Naive thymus-derived CD4-positive, alpha-beta T cell (primary cell): ENCODE measurements at regions not wholly inside any gene's neighbourhood (a gene's known extent, or its start where the extent isn't known, plus 50 kb on each side); places are given as distances from the start of the nearest gene placed in this dataset.

ENCODE experiments used
- ATAC-seq: fragments of 150-1000 bp; cut with Tn5 transposase; 2 replicates; pipeline ENCODE4 v1.10.0; 2021; ENCODE audit warnings: mild to moderate bottlenecking, moderate library complexity
- CTCF ChIA-PET: fragments of 350-600 bp; sonication (Branson Sonifier 250); formaldehyde crosslinking; loops from one replicate; lab custom pipeline; 2021; ENCODE audit warnings: antibody characterized with exemption; lab: Charles Lee
- POLR2A ChIA-PET: fragments of 350-600 bp; sonication (Branson Sonifier 250); formaldehyde crosslinking; loops from one replicate; lab custom pipeline; 2021; ENCODE audit warnings: antibody characterized with exemption, inconsistent platforms; lab: Charles Lee
- DNase-seq, 9 donors: peaks; one replicate each; pipeline versions ENCODE4 v3.0.0 to v3.0.0-alpha.2; 2020 to 2022; ENCODE audit warnings: mixed read lengths in 1 of 9
- H3K27ac ChIP-seq: one replicate; pipeline ENCODE4 v1.7.0; 2013; ENCODE audit warnings: mild to moderate bottlenecking, low read depth, low read length, moderate library complexity
- H3K27me3 ChIP-seq, 2 donors: one replicate each; pipeline ENCODE4 v1.7.0; 2013; ENCODE audit warnings: low read length in 2 of 2, mild to moderate bottlenecking in 2 of 2, moderate library complexity in 2 of 2; ENCODE audit not compliant: control insufficient read depth in 2 of 2, insufficient read depth in 2 of 2
- H3K36me3 ChIP-seq, 3 experiments: 1 replicate in 2 of 3; 2 replicates in 1 of 3; pipeline ENCODE4 v1.7.0; 2013; ENCODE audit warnings: low read length in 3 of 3, mild to moderate bottlenecking in 3 of 3, moderate library complexity in 1 of 3; ENCODE audit not compliant: insufficient read depth in 3 of 3, control insufficient read depth in 2 of 3
- H3K4me1 ChIP-seq, 2 donors: one replicate each; pipeline ENCODE4 v1.7.0; 2013; ENCODE audit warnings: low read length in 2 of 2, mild to moderate bottlenecking in 2 of 2, moderate library complexity in 1 of 2; ENCODE audit not compliant: control insufficient read depth in 2 of 2, insufficient read depth in 2 of 2
- H3K4me3 ChIP-seq: 2 replicates; pipeline ENCODE4 v1.7.0; 2013; ENCODE audit warnings: mild to moderate bottlenecking, low read length
- H3K9me3 ChIP-seq, 3 experiments: 1 replicate in 2 of 3; 2 replicates in 1 of 3; pipeline ENCODE4 v1.7.0; 2013; ENCODE audit warnings: low read length in 3 of 3; ENCODE audit not compliant: control insufficient read depth in 2 of 3
- H3K27ac Mint-ChIP-seq, 9 donors: one replicate each; pipeline ENCODE4 v1.8.0; 2020 to 2022; ENCODE audit warnings: mixed read lengths in 9 of 9, mild to moderate bottlenecking in 8 of 9, moderate library complexity in 5 of 9, inconsistent platforms in 2 of 9
- H3K27me3 Mint-ChIP-seq, 5 donors: one replicate each; pipeline ENCODE4 v1.8.0; 2021 to 2022; ENCODE audit warnings: mixed read lengths in 5 of 5, mild to moderate bottlenecking in 1 of 5
- H3K36me3 Mint-ChIP-seq, 5 donors: one replicate each; pipeline ENCODE4 v1.8.0; 2020 to 2022; ENCODE audit warnings: mixed read lengths in 5 of 5, mild to moderate bottlenecking in 3 of 5, inconsistent platforms in 1 of 5
- H3K4me1 Mint-ChIP-seq, 7 donors: one replicate each; pipeline ENCODE4 v1.8.0; 2020 to 2022; ENCODE audit warnings: mixed read lengths in 7 of 7, mild to moderate bottlenecking in 3 of 7, inconsistent platforms in 1 of 7
- H3K4me3 Mint-ChIP-seq, 10 donors: one replicate each; pipeline ENCODE4 v1.8.0; 2020 to 2022; ENCODE audit warnings: mild to moderate bottlenecking in 10 of 10, mixed read lengths in 10 of 10, moderate library complexity in 6 of 10, inconsistent platforms in 2 of 10
- H3K9me3 Mint-ChIP-seq, 11 donors: one replicate each; pipeline ENCODE4 v1.8.0; 2020 to 2022; ENCODE audit warnings: mixed read lengths in 11 of 11, mild to moderate bottlenecking in 4 of 11, inconsistent platforms in 1 of 11, moderate library complexity in 1 of 11
- intact Hi-C, 2 donors: fragments of 100-400 bp; cut with micrococcal nuclease; formaldehyde crosslinking; loops; one replicate each; pipeline ENCODE4 v1.15.1; 2023

DNA sequence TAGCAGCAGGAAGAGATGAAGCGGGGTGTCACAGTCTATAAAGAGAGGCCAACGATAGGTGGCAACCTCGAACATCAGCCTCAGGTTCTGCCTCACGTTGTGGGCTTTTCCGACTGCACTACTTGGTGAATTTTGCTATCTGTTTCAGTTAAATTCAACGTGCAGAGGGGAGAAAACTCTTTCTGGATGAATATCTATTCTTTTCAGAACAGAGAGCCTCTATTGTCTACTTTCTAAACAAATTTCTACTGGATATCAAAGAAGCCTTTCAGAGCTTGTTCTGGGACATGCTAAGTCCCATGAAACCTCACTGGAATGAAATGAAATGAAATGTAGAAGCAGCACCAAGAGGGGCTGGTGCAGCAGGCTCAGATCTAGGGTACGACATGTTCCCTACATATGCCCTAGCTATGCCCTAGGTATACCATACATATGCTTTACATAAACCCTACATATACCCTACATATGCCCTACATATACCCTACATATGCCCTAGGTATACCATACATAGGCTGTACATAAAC, 116.5 kb upstream of the TRIM2 start:
- Mint-ChIP-seq H3K36me3 (no peaks in the 10 kb centered on the region), H3K27ac (no peak overlapping the region), H3K27me3 (peaks cover 0 to 10% (median 0%) of the 10 kb centered on the region in 5 donors), H3K4me1 (peaks cover 13 to 36% (median 29%) of the 10 kb centered on the region in 7 donors), H3K4me3 (no peak overlapping the region), H3K9me3 (no peaks in the 10 kb centered on the region)
- CTCF ChIA-PET = interaction anchor here (1.0 kb wide), 1 partner anchor 40 kb away, joined by 7 read pairs; no protein-coding TSS in a partner anchor
- intact Hi-C loops = no loop called here
- no peak overlapping the region for H3K4me3 ChIP-seq
- H3K27ac ChIP-seq = no peak overlapping the region
- H3K4me1 ChIP-seq = peaks cover 0 to 15% of the 10 kb centered on the region in 2 donors
- ATAC-seq = no peak
- H3K27me3 ChIP-seq = no peaks in the 10 kb centered on the region
- DNase-seq = no peak
- no peaks in the 10 kb centered on the region for H3K36me3 ChIP-seq
- POLR2A ChIA-PET = interaction anchor here (2.9 kb wide), 1 partner anchor 29 kb away, joined by 8 read pairs; no protein-coding TSS in a partner anchor
- H3K9me3 ChIP-seq = no peaks in the 10 kb centered on the region

GRCh38 chr4:153089742-153090141, 114.5 kb upstream of the TRIM2 start:
- POLR2A ChIA-PET = interaction anchor here (2.9 kb wide), 1 partner anchor 27 kb away, joined by 8 read pairs; no protein-coding TSS in a partner anchor
- no peak for ATAC-seq

GRCh38 chr4:153090181-153090580, 114.1 kb upstream of the TRIM2 start:
- Histone ChIP-seq H3K4me3 (no peak overlapping the region), H3K36me3 (no peaks in the 10 kb centered on the region), H3K9me3 (no peaks in the 10 kb centered on the region), H3K4me1 (peaks cover 0 to 4% of the 10 kb centered on the region in 2 donors), H3K27me3 (no peaks in the 10 kb centered on the region), H3K27ac (no peak overlapping the region)
- CTCF ChIA-PET = interaction anchor here (1.3 to 3.1 kb wide), 3 partner anchors 10 to 37 kb away, joined by 4 to 39 read pairs (median 4); no protein-coding TSS in a partner anchor
- ATAC-seq (no peak), DNase-seq (no peak)
- Mint-ChIP-seq H3K4me3 (no peak overlapping the region), H3K27me3 (peaks cover 0 to 6% (median 0%) of the 10 kb centered on the region in 5 donors), H3K36me3 (no peaks in the 10 kb centered on the region), H3K27ac (peak overlapping the region in 4 of 9 donors; percentile 18 to 89 (median 48)), H3K9me3 (no peaks in the 10 kb centered on the region), H3K4me1 (peaks cover 7 to 20% (median 16%) of the 10 kb centered on the region in 7 donors)
- POLR2A ChIA-PET = interaction anchor here (1.4 to 2.9 kb wide), 2 partner anchors 24 to 26 kb away, joined by 4 to 8 read pairs; no protein-coding TSS in a partner anchor
- intact Hi-C loops = no loop called here

More at GRCh38 chr4:153089742-153090141, 114.5 kb upstream of the TRIM2 start:
- no peaks in the 10 kb centered on the region for H3K27me3 ChIP-seq
- no peak overlapping the region for H3K4me3 ChIP-seq
- Mint-ChIP-seq H3K9me3 (no peaks in the 10 kb centered on the region), H3K4me1 (peaks cover 8 to 22% (median 18%) of the 10 kb centered on the region in 7 donors), H3K36me3 (no peaks in the 10 kb centered on the region), H3K27me3 (peaks cover 0 to 6% (median 0%) of the 10 kb centered on the region in 5 donors), H3K4me3 (no peak overlapping the region), H3K27ac (no peak overlapping the region)
- DNase-seq = no peak
- H3K9me3 ChIP-seq = no peaks in the 10 kb centered on the region
- CTCF ChIA-PET = interaction anchor here (0.6 to 3.1 kb wide), 5 partner anchors 11 to 243 kb away, joined by 3 to 39 read pairs (median 4); no protein-coding TSS in a partner anchor
- no peak overlapping the region for H3K27ac ChIP-seq
- H3K4me1 ChIP-seq = peaks cover 0 to 8% of the 10 kb centered on the region in 2 donors
- intact Hi-C loops = no loop called here
- no peaks in the 10 kb centered on the region for H3K36me3 ChIP-seq

DNA sequence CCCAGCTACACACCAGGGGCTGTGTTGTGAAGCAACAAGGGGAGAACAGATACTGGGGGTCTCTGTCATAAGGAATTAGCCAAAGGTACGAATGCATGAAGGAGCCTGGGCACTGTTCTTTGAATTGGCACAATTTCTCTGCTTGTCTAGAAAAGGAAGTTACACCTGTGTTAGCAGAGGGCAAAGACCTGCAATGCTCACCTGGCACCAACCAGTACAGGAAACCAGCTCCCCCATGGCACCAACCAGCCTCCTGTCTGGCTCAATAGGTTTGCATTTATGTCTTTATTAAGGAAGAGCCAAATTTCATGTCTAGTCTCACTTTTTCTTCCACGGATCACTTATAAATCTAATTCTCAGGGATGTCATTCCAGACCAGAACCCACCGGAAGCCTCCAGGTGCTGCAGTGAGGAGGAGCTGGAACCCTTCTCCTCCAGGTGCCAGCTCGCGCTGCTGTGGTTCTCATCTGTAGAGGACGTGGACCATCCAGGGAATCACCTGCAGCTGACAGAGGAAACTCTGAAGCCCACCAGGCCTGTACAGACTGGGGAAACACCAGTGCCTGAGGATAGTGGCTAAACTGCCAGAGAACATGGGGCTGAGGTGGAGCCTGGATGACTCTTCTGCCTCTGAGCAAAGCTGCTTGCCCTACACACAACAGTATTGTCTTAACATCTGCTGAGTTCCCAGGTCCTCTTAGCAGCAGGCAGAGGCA, 113.4 kb upstream of the TRIM2 start:
- Mint-ChIP-seq H3K36me3 (no peaks in the 10 kb centered on the region), H3K27me3 (peaks cover 0 to 3% (median 0%) of the 10 kb centered on the region in 5 donors), H3K4me1 (peaks cover under 1 to 13% (median 12%) of the 10 kb centered on the region in 7 donors), H3K27ac (peak overlapping the region in 7 of 9 donors; percentile 18 to 89 (median 40)), H3K4me3 (no peak overlapping the region), H3K9me3 (no peaks in the 10 kb centered on the region)
- POLR2A ChIA-PET = interaction anchor here (1.4 kb wide), 1 partner anchor 24 kb away, joined by 4 read pairs; no protein-coding TSS in a partner anchor
- CTCF ChIA-PET = interaction anchor here (3.1 kb wide), 1 partner anchor 37 kb away, joined by 39 read pairs; no protein-coding TSS in a partner anchor
- no peak for ATAC-seq
- no peaks in the 10 kb centered on the region for H3K36me3 ChIP-seq
- no peak overlapping the region for H3K27ac ChIP-seq
- H3K4me3 ChIP-seq = no peak overlapping the region
- H3K4me1 ChIP-seq = no peaks in the 10 kb centered on the region
- no peaks in the 10 kb centered on the region for H3K9me3 ChIP-seq
- intact Hi-C loops = no loop called here
- no peaks in the 10 kb centered on the region for H3K27me3 ChIP-seq
- DNase-seq = peak in 2 of 9 donors; percentile 22

- ATAC-seq (no peak), DNase-seq (no peak)
- Mint-ChIP-seq H3K4me1 (peaks cover 0 to 12% (median 12%) of the 10 kb centered on the region in 7 donors), H3K9me3 (no peaks in the 10 kb centered on the region), H3K36me3 (no peaks in the 10 kb centered on the region), H3K27ac (peak overlapping the region in 1 of 9 donors; percentile 48), H3K4me3 (no peak overlapping the region), H3K27me3 (peaks cover 0 to 3% (median 0%) of the 10 kb centered on the region in 5 donors)
- intact Hi-C loops = no loop called here
- H3K36me3 ChIP-seq = no peaks in the 10 kb centered on the region
- ChIA-PET POLR2A (no interaction called here), CTCF (interaction anchor here (0.7 to 1.6 kb wide), 3 partner anchors 10 to 34 kb away, joined by 3 to 4 read pairs (median 4); no protein-coding TSS in a partner anchor)
- H3K27ac ChIP-seq = no peak overlapping the region
- H3K4me1 ChIP-seq = no peaks in the 10 kb centered on the region
- no peaks in the 10 kb centered on the region for H3K27me3 ChIP-seq
- no peaks in the 10 kb centered on the region for H3K9me3 ChIP-seq
- no peak overlapping the region for H3K4me3 ChIP-seq
Measured at GRCh38 chr4:153093396-153093795, 110.8 kb upstream of the TRIM2 start.

- H3K27ac ChIP-seq = no peak overlapping the region
- intact Hi-C loops = no loop called here
- peaks cover 0 to 3% (median 0%) of the 10 kb centered on the region in 5 donors for H3K27me3 Mint-ChIP-seq
- ATAC-seq (no peak), DNase-seq (no peak)
- no peak overlapping the region for H3K4me3 ChIP-seq
- CTCF ChIA-PET = interaction anchor here (0.7 to 1.6 kb wide), 3 partner anchors 10 to 34 kb away, joined by 3 to 4 read pairs (median 4); no protein-coding TSS in a partner anchor
- no peaks in the 10 kb centered on the region for H3K27me3 ChIP-seq
- peaks cover 0 to 12% (median 12%) of the 10 kb centered on the region in 7 donors for H3K4me1 Mint-ChIP-seq
- no peaks in the 10 kb centered on the region for H3K36me3 Mint-ChIP-seq
- no peak overlapping the region for H3K4me3 Mint-ChIP-seq
- H3K4me1 ChIP-seq = no peaks in the 10 kb centered on the region
- no peaks in the 10 kb centered on the region for H3K36me3 ChIP-seq
- no peaks in the 10 kb centered on the region for H3K9me3 Mint-ChIP-seq
- no peaks in the 10 kb centered on the region for H3K9me3 ChIP-seq
- peak overlapping the region in 3 of 9 donors; percentile 5 to 62 (median 51) for H3K27ac Mint-ChIP-seq
- POLR2A ChIA-PET = no interaction called here
Measured at GRCh38 chr4:153093802-153094201, 110.4 kb upstream of the TRIM2 start.
